ENCODE measurements at regions not wholly inside any gene's neighbourhood (a gene's known extent, or its start where the extent isn't known, plus 50 kb on each side); places are given as distances from the start of the nearest gene placed in this dataset.
A peak's percentile ranks its signal among the peaks of the same experiment; 100 is the strongest.

GRCh38 chr15:38672273-38672672, 107.7 kb upstream of the RASGRP1 start:
- no peak for DNase-seq (ENCODE audit: low read depth)

- no peak for DNase-seq (ENCODE audit: low read depth)
These were observed 108.4 kb upstream of the RASGRP1 start for GRCh38 chr15:38672814-38673670.

DNA sequence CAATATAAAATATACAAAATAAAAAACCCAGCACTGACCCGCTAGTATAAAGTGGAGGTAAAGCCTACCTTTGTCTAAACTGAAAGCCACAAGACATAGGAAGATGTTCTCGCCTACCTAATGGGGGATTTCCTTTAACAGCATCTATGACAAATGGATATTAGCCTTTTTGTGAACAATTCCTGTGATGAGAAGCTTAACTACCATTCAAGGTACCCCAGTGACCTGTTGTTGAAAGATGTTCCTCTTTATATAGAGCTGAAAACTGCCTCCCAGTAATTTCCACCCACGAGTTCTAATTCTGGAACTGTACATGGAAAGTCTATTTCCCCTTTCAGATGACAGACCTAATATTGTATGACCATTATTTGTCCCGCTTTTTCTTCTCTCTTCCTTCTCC, 109.8 kb upstream of the RASGRP1 start:
- no peak for DNase-seq (ENCODE audit: low read depth)

DNA sequence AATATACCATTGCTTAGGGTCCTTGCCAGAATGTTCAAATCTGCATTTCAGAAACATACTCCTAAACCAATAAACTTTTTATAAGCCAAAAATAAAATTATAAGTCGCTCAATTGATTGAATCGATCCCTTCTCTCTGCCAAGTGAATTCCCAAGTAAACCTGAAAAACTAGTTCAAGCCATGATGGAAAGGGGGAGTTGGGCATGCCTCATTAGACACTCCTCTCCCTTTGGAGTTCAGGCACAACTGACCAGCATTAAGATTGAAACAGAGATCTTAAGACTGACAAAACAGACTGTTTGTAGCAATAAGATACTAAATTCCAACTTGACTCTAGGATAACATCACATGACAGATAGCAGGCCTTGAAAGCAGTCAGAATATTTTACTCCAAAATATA, 113.7 kb upstream of the RASGRP1 start:
- no peak for DNase-seq (ENCODE audit: low read depth)

- DNase-seq (ENCODE audit: low read depth), result no peak
These were observed 116.2 kb upstream of the RASGRP1 start for GRCh38 chr15:38680775-38681174.

GRCh38 chr15:38682363-38682762, 117.7 kb upstream of the RASGRP1 start:
- no peak for DNase-seq (ENCODE audit: low read depth)

DNA sequence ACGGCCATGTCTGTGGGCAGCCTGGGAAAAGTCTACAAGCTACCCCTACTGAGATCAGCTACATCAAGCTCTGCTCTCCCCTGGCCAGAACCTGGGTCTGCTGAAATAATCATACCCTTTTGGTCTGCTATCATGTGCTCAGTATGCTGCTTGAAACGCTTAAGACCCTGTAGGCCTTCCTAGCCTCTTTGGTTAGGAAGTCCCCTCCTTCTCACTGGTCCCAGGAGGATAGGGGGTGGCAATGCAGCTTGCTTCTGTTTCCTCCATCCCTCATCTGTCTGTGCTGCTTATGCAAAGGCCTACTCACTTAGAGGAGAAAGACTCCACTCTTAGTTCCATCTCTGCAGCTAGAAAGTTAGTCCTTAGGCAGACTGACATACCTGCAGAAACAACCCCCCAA, 118.2 kb upstream of the RASGRP1 start:
- DNase-seq (ENCODE audit: low read depth), result no peak

DNA sequence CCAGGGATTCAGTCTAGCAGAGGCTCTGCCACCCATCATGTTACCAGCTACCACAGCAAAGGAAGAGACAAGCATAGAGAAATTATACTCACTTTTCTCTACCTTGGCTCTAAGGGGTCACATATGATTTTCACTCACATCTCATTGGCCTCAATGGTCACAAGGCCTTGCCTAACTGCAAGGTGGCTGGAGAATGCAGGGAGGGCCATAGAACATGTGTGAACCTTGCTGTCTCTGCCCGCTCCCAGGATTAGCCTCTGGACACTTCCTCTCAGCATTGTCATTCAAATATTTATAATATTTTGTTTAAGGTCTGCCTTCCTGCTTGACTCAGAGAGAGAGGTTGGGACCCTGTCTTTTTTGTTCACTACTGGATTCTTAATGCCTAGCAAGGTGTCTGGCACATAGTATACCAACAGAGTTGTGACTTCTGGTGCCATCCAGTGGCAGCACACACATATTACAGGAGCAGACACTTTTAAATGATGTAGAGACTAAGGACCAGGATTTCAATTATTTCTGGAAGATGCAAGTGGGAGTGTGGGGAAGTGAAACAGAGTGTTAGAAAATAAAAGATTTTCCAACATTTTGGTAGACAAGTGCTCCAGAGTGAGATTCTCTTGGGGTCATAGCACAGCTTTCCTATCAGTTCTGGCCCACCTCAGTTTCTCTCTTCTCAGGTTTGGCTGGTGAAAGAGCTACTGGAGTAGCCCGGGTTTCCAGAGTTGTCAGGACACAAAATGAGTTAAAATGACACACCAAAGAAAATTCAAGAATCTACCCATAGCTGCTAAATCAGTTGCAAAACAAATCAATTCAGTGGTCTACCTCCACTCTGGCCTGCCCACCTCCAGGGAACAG, 119.0 kb upstream of the RASGRP1 start:
- peak; percentile 58 for DNase-seq (ENCODE audit: low read depth)

DNA sequence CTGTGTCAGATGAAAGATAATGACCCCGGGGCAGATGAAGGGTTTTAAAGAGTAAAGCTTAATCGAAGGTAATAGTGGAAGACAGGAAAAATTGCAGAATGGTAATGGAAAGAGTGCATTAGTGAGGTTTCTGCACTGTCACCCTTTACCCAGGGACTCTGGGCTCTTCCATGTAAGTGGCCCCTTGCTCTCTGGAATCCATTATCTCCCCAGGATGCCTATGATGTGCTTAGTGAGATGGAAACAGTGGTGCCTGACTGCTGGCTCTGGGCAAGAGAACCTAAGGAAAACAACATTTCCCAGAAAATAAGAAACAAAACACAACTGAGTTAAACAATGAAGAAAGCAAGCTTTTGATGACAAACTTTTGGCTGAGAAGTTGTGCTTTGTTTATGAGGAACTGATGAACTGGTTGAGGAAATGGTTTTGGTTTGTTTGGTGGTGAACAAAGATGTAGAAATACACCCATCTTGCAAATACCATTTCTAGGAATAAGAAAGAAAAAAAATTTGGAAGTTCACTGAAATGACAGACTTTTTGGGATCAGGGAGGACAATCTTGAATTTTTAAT, 119.9 kb upstream of the RASGRP1 start:
- DNase-seq (ENCODE audit: low read depth), result no peak

- no peak for DNase-seq (ENCODE audit: low read depth)
These were observed 121.2 kb upstream of the RASGRP1 start for GRCh38 chr15:38685686-38686339.

GRCh38 chr15:38687340-38687739, 122.7 kb upstream of the RASGRP1 start:
- DNase-seq (ENCODE audit: low read depth), result peak; percentile 40

GRCh38 chr15:38687775-38688495, 123.3 kb upstream of the RASGRP1 start:
- DNase-seq (ENCODE audit: low read depth), result no peak

DNA sequence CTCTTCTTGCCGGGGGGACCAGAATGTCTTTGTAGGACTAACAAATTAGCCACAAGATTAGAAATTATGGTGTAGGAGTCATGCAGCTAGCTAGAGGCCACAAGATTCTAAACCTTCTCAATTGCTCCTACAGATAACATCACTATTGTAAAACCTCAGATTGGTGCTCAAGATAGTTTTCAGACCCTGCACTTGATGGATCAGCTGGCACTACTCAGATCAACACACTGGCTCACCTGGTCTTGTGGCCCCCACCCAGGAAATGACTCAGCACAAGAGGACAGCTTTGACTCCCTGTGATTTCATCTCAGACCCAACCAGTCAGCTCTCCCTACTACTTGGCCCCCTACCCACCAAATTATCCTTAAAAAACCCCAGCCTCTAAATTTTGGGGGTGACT, 124.1 kb upstream of the RASGRP1 start:
- DNase-seq (ENCODE audit: low read depth), result peak; percentile 50

GRCh38 chr15:38689522-38689921, 124.9 kb upstream of the RASGRP1 start:
- no peak for DNase-seq (ENCODE audit: low read depth)

GRCh38 chr15:38690216-38690615, 125.6 kb upstream of the RASGRP1 start:
- no peak for DNase-seq (ENCODE audit: low read depth)

- peak; percentile 69 for DNase-seq (ENCODE audit: low read depth)
These were observed 126.2 kb upstream of the RASGRP1 start for GRCh38 chr15:38690719-38691332.

- no peak for DNase-seq (ENCODE audit: low read depth)
These were observed 126.8 kb upstream of the RASGRP1 start for GRCh38 chr15:38691377-38691776.

GRCh38 chr15:38691965-38692788, 127.6 kb upstream of the RASGRP1 start:
- DNase-seq (ENCODE audit: low read depth), result peak; percentile 41

GRCh38 chr15:38692789-38693062, 128.1 kb upstream of the RASGRP1 start:
- DNase-seq (ENCODE audit: low read depth), result no peak
